Natural killer cell (primary cell): ENCODE measurements at regions not wholly inside any gene's neighbourhood (a gene's known extent, or its start where the extent isn't known, plus 50 kb on each side); places are given as distances from the start of the nearest gene placed in this dataset.

Source experiments
- ATAC-seq, 3 donors: fragments of 150-1000 bp in 2 of 3; fragments of 200-7000 bp in 1 of 3; cut with Tn5 transposase; 1 replicate in 1 of 3; 2 replicates in 2 of 3; pipeline ENCODE4 v1.10.0; 2021; ENCODE audit warnings: mild to moderate bottlenecking in 2 of 3, moderate library complexity in 2 of 3
- DNase-seq, 2 donors: peaks; one replicate each; pipeline versions ENCODE4 v3.0.0 to v3.0.0-alpha.2; 2013 to 2021; ENCODE audit warnings: mixed read lengths in 1 of 2
- H3K27ac ChIP-seq: one replicate; pipeline ENCODE4 v1.5.1; 2013; ENCODE audit warnings: mild to moderate bottlenecking, low read length
- H3K27me3 ChIP-seq: one replicate; pipeline ENCODE4 v1.6.1; 2013; ENCODE audit warnings: low read length; ENCODE audit not compliant: control insufficient read depth, insufficient read depth
- H3K36me3 ChIP-seq: one replicate; pipeline ENCODE4 v1.6.1; 2013; ENCODE audit warnings: low read length; ENCODE audit not compliant: control insufficient read depth, insufficient read depth
- H3K4me1 ChIP-seq: one replicate; pipeline ENCODE4 v1.6.1; 2013; ENCODE audit warnings: low read length; ENCODE audit not compliant: control insufficient read depth, insufficient read depth
- H3K4me3 ChIP-seq: one replicate; pipeline ENCODE4 v1.5.1; 2013; ENCODE audit warnings: low read length
- H3K9me3 ChIP-seq: one replicate; pipeline ENCODE4 v1.6.1; 2013; ENCODE audit warnings: low read length; ENCODE audit not compliant: control insufficient read depth, insufficient read depth
- H3K27ac Mint-ChIP-seq, 2 donors: one replicate each; pipeline ENCODE4 v1.8.0; 2022; ENCODE audit warnings: mild to moderate bottlenecking in 2 of 2, mixed read lengths in 2 of 2, moderate library complexity in 1 of 2
- H3K27me3 Mint-ChIP-seq, 2 donors: one replicate each; pipeline ENCODE4 v1.8.0; 2022; ENCODE audit warnings: low read depth in 2 of 2, mixed read lengths in 2 of 2
- H3K36me3 Mint-ChIP-seq: one replicate; pipeline ENCODE4 v1.8.0; 2022; ENCODE audit warnings: mixed read lengths
- H3K4me1 Mint-ChIP-seq, 2 donors: one replicate each; pipeline ENCODE4 v1.8.0; 2022; ENCODE audit warnings: mixed read lengths in 2 of 2
- H3K4me3 Mint-ChIP-seq: one replicate; pipeline ENCODE4 v1.8.0; 2022; ENCODE audit warnings: mild to moderate bottlenecking, moderate library complexity, mixed read lengths
- H3K9me3 Mint-ChIP-seq, 2 donors: one replicate each; pipeline ENCODE4 v1.8.0; 2022; ENCODE audit warnings: mixed read lengths in 2 of 2
- WGBS: methylation state at CpG from one replicate; pipeline ENCODE4 v1.1.7; 2013; ENCODE audit warnings: missing lambda C conversion rate; ENCODE audit not compliant: insufficient coverage; 5-methylcytosine and 5-hydroxymethylcytosine counted together
- intact Hi-C: fragments of 100-400 bp; cut with micrococcal nuclease; formaldehyde crosslinking; loops from one replicate; pipeline ENCODE4 v1.14.2; 2022
- TF ChIP-seq, protein P1 (sequence below): fragments of 200-600 bp; IDR thresholded peaks from one replicate; pipeline ENCODE4 v1.8.0; 2022; ENCODE audit warnings: antibody characterized with exemption

DNA sequence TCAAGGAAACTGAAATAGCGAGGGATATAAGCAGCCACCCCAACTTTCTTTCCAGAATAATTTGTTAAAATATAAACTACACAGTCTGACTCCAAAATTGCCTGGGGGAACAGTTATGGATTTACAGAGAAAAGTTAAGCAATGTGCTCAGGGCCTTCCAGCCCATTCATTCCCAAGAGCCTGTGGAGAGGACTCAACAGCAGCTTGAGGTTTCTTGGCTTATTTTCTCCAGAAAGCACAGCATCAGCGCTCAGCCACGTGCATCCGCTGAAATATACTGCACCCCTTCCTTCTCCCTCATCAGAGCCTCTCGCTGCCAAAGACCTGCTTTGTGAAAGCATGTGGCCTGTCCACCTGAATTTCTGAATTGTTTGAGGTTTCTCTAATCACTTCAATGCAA, 375.2 kb upstream of the VWC2 start:
- Histone ChIP-seq H3K4me1 (no peaks in the 10 kb centered on the region), H3K27ac (no peak overlapping the region), H3K27me3 (no peaks in the 10 kb centered on the region), H3K9me3 (no peaks in the 10 kb centered on the region), H3K36me3 (no peaks in the 10 kb centered on the region), H3K4me3 (no peak overlapping the region)
- Mint-ChIP-seq H3K9me3 (peaks cover 3 to 8% of the 10 kb centered on the region in 2 donors), H3K27me3 (no peaks in the 10 kb centered on the region), H3K36me3 (no peaks in the 10 kb centered on the region), H3K4me3 (no peak overlapping the region), H3K27ac (no peak overlapping the region), H3K4me1 (no peaks in the 10 kb centered on the region)
- intact Hi-C loops: no loop called here
- ATAC-seq: no peak
- WGBS: 73% methylated on average over 4 of the region's 5 CpGs
- TF ChIP-seq, protein P1, sequence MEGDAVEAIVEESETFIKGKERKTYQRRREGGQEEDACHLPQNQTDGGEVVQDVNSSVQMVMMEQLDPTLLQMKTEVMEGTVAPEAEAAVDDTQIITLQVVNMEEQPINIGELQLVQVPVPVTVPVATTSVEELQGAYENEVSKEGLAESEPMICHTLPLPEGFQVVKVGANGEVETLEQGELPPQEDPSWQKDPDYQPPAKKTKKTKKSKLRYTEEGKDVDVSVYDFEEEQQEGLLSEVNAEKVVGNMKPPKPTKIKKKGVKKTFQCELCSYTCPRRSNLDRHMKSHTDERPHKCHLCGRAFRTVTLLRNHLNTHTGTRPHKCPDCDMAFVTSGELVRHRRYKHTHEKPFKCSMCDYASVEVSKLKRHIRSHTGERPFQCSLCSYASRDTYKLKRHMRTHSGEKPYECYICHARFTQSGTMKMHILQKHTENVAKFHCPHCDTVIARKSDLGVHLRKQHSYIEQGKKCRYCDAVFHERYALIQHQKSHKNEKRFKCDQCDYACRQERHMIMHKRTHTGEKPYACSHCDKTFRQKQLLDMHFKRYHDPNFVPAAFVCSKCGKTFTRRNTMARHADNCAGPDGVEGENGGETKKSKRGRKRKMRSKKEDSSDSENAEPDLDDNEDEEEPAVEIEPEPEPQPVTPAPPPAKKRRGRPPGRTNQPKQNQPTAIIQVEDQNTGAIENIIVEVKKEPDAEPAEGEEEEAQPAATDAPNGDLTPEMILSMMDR: no peak
- no peak for DNase-seq

GRCh38 chr7:49398746-49399145, 374.7 kb upstream of the VWC2 start:
- H3K27ac Mint-ChIP-seq: no peak overlapping the region
- DNase-seq (no peak), ATAC-seq (no peak)
- H3K4me3 Mint-ChIP-seq: no peak overlapping the region
- intact Hi-C loops: no loop called here
- Histone ChIP-seq H3K4me1 (no peaks in the 10 kb centered on the region), H3K4me3 (no peak overlapping the region), H3K27ac (no peak overlapping the region), H3K36me3 (no peaks in the 10 kb centered on the region), H3K27me3 (no peaks in the 10 kb centered on the region), H3K9me3 (no peaks in the 10 kb centered on the region)
- no peaks in the 10 kb centered on the region for H3K27me3 Mint-ChIP-seq
- TF ChIP-seq, protein P1: no peak
- peaks cover 3 to 11% of the 10 kb centered on the region in 2 donors for H3K9me3 Mint-ChIP-seq
- H3K36me3 Mint-ChIP-seq: no peaks in the 10 kb centered on the region
- H3K4me1 Mint-ChIP-seq: no peaks in the 10 kb centered on the region
- WGBS: 79% methylated on average over 3 of the region's 3 CpGs

DNA sequence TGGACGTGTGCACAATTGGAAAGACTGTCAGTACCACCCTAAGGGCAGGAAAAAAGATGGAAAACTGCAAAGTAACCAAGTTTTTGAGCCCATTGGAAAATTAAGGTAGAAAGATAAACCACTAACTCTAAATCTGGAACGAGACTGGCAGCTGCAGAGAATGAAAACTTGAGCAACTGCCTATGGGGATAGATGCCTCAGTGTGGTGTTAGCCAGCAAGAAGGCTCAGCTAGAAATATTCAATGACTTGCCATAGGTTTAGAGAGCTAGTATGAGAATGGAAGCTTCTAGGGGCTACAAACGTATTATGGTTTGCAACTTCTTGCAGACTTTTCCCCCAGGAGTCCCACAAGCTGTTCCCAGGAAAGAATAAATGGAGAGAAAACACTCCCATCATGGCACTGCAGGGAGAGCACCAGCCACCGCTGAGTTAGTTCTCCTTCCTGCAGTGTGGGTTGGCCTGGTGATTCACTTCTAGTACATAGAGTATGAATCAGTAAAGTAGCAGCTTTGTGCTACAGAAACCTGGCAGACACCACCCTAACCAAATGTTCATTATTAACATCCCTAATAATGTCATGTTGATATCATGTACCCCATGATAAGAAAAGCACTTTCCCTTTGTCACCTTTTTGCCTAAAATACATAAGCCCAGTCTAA, 372.4 kb upstream of the VWC2 start:
- DNase-seq (no peak), ATAC-seq (no peak)
- Mint-ChIP-seq H3K4me1 (no peaks in the 10 kb centered on the region), H3K27me3 (no peaks in the 10 kb centered on the region), H3K4me3 (no peak overlapping the region), H3K36me3 (no peaks in the 10 kb centered on the region), H3K27ac (no peak overlapping the region), H3K9me3 (peaks cover 3 to 13% of the 10 kb centered on the region in 2 donors)
- intact Hi-C loops: no loop called here
- TF ChIP-seq, protein P1: no peak
- no peak overlapping the region for H3K4me3 ChIP-seq
- H3K27me3 ChIP-seq: no peaks in the 10 kb centered on the region
- no peak overlapping the region for H3K27ac ChIP-seq
- no peaks in the 10 kb centered on the region for H3K4me1 ChIP-seq
- WGBS: 55% methylated on average over 3 of the region's 4 CpGs
- H3K36me3 ChIP-seq: no peaks in the 10 kb centered on the region
- H3K9me3 ChIP-seq: no peaks in the 10 kb centered on the region

GRCh38 chr7:49403844-49404243, 369.6 kb upstream of the VWC2 start:
- no peaks in the 10 kb centered on the region for H3K27me3 ChIP-seq
- no peak overlapping the region for H3K27ac ChIP-seq
- H3K36me3 Mint-ChIP-seq: no peaks in the 10 kb centered on the region
- ATAC-seq (no peak), DNase-seq (no peak)
- H3K36me3 ChIP-seq: no peaks in the 10 kb centered on the region
- H3K27ac Mint-ChIP-seq: no peak overlapping the region
- H3K4me1 ChIP-seq: no peaks in the 10 kb centered on the region
- H3K27me3 Mint-ChIP-seq: no peaks in the 10 kb centered on the region
- intact Hi-C loops: no loop called here
- H3K9me3 Mint-ChIP-seq: peaks cover 3 to 12% of the 10 kb centered on the region in 2 donors
- H3K4me3 ChIP-seq: no peak overlapping the region
- no peaks in the 10 kb centered on the region for H3K9me3 ChIP-seq
- no peaks in the 10 kb centered on the region for H3K4me1 Mint-ChIP-seq
- TF ChIP-seq, protein P1: no peak
- 84% methylated on average over 2 of the region's 2 CpGs for WGBS
- H3K4me3 Mint-ChIP-seq: no peak overlapping the region
